Stimulated activated effector memory CD8-positive, alpha-beta T cell treated with anti-CD3 and anti-CD28 coated beads, Interleukin-12 subunit alpha, Interleukin-12 subunit beta, amount 100 ng/mL, for 72 hours (primary cell): ENCODE measurements at regions not wholly inside any gene's neighbourhood (a gene's known extent, or its start where the extent isn't known, plus 50 kb on each side); places are given as distances from the start of the nearest gene placed in this dataset.
A peak's percentile ranks its signal among the peaks of the same experiment; 100 is the strongest.

Experiments used
- ATAC-seq: fragments of 150-1000 bp; cut with Tn5 transposase; 2 replicates; pipeline ENCODE4 v1.10.0; 2021
- DNase-seq, 2 donors: peaks; one replicate each; pipeline ENCODE4 v3.0.0; 2021 to 2022; ENCODE audit warnings: low spot score in 2 of 2
- H3K27ac Mint-ChIP-seq: one replicate; pipeline ENCODE4 v1.8.0; 2022; ENCODE audit warnings: mild to moderate bottlenecking, mixed read lengths
- H3K36me3 Mint-ChIP-seq: one replicate; pipeline ENCODE4 v1.8.0; 2022; ENCODE audit warnings: mild to moderate bottlenecking, mixed read lengths
- H3K4me1 Mint-ChIP-seq: one replicate; pipeline ENCODE4 v1.8.0; 2022; ENCODE audit warnings: mixed read lengths
- H3K4me3 Mint-ChIP-seq: one replicate; pipeline ENCODE4 v1.8.0; 2022; ENCODE audit warnings: mild to moderate bottlenecking, mixed read lengths
- H3K9me3 Mint-ChIP-seq: one replicate; pipeline ENCODE4 v1.8.0; 2022; ENCODE audit warnings: mixed read lengths

DNA sequence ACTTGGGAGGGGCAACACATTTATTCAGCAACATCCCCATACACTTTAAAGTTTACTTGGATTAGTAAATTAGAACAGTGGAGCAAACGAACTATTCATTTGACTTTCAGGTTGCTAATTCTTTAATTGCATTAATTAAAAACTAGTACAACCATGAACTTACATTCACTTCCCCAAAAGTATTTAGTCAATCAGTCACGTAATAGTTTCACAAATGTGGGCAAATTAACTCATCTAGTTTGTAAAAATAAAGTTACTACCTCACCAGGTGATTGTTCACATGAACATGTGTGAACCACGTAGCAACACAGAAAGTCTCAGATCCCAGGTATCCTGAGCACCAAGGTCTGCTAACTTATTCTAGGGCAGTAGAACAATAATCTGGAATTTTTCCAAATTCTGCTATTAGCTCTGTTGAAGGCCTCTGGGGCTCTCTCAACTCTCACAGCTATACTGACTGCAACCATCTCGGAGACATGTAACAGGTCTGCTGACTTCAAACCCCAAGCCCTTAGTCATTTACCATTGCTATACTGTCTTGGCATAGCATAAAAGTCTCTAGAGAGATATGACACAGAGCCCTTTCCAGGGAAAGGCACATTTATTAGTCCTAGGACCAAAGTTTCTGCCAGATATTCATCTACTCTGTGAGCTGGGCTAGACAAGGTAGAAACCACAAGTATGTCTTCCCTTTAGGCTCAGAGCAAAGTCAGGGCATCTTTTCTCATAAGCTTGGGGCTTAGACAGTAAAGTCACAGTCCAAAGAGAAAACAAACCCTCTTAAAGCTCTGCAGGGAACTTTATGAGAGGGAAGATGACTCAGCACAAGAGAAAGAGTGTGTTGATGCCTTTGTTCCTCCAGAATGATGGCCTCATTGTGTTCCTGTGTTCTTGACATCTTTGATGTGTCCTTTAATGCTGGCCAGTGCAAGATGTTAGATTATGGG, 50.9 kb upstream of the CCDC28A start:
- DNase-seq (no peak), ATAC-seq (peak; percentile 24)
- Mint-ChIP-seq H3K4me1 (no peaks in the 10 kb centered on the region), H3K9me3 (no peaks in the 10 kb centered on the region), H3K36me3 (no peaks in the 10 kb centered on the region), H3K27ac (no peak overlapping the region), H3K4me3 (no peak overlapping the region)
